GM12875 (cell line): ENCODE measurements at regions not wholly inside any gene's neighbourhood (a gene's known extent, or its start where the extent isn't known, plus 50 kb on each side); places are given as distances from the start of the nearest gene placed in this dataset.

ENCODE experiments used
- H3K4me3 ChIP-seq: one replicate; pipeline ENCODE4 v1.5.1; 2011; ENCODE audit warnings: low read depth, low read length, control low read depth
- TF ChIP-seq, protein P1 (sequence below): IDR thresholded peaks from 2 replicates; pipeline ENCODE4 v1.5.1; 2011; ENCODE audit warnings: low read depth, mild to moderate bottlenecking, control low read depth, inconsistent platforms, low read length, moderate library complexity, borderline replicate concordance; ENCODE audit not compliant: insufficient read depth

DNA sequence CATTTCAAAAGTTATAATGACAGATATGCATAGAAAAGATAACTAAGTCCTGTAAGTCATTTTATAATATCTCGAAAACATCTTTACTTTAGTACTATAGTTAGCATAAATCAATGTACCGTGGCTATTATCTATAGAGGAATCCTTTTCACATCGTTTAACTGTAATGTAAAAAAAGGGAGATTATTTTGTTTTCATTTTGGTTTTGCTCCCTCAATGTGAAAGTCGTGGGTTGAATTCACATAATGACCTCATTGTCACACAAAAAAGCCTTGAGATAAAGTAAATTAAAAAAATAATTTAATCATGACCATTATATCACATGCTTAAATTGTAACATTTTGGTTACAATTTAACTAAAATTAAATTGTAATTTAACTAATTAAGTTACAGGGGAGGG, 560.5 kb upstream of the POT1 start:
- no peak overlapping the region for H3K4me3 ChIP-seq
- TF ChIP-seq, protein P1, sequence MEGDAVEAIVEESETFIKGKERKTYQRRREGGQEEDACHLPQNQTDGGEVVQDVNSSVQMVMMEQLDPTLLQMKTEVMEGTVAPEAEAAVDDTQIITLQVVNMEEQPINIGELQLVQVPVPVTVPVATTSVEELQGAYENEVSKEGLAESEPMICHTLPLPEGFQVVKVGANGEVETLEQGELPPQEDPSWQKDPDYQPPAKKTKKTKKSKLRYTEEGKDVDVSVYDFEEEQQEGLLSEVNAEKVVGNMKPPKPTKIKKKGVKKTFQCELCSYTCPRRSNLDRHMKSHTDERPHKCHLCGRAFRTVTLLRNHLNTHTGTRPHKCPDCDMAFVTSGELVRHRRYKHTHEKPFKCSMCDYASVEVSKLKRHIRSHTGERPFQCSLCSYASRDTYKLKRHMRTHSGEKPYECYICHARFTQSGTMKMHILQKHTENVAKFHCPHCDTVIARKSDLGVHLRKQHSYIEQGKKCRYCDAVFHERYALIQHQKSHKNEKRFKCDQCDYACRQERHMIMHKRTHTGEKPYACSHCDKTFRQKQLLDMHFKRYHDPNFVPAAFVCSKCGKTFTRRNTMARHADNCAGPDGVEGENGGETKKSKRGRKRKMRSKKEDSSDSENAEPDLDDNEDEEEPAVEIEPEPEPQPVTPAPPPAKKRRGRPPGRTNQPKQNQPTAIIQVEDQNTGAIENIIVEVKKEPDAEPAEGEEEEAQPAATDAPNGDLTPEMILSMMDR, result no peak

DNA sequence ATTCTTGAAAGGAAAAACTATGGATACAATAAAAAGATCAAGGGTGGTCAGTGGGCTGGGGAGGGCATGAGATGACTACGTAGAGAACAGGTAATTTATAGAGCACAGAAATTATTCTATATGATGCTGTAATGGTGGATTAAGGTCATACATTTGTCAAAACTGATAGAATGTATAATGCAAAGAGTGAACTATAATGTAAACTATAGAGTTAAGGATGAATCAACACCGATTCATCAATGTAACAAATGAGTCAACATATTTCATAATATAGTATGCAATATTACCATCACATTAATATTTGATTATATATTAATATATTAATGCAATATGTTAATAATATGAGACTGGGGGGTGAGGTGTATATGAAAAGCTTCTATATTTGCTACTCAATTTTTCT, 555.6 kb upstream of the POT1 start:
- TF ChIP-seq, protein P1, result no peak
- no peak overlapping the region for H3K4me3 ChIP-seq

DNA sequence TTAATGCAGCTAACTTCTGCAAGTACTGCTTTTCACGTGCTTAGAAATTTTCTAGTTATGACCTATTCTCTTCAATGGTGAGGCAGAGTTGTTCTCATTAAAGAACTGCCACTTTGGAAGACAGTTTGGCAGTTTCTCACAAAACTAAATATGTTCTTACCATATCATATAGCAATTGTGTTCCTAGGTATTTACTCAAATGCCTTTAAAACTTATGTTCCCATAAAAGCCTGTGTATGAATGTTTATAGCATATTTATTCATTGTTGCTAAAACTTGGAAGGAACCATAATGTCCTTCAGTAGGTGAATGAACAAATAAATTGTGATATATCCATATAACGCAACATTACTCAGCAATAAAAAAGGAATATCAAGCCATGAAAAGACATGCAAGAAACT, 555.1 kb upstream of the POT1 start:
- TF ChIP-seq, protein P1, result no peak
- no peak overlapping the region for H3K4me3 ChIP-seq

DNA sequence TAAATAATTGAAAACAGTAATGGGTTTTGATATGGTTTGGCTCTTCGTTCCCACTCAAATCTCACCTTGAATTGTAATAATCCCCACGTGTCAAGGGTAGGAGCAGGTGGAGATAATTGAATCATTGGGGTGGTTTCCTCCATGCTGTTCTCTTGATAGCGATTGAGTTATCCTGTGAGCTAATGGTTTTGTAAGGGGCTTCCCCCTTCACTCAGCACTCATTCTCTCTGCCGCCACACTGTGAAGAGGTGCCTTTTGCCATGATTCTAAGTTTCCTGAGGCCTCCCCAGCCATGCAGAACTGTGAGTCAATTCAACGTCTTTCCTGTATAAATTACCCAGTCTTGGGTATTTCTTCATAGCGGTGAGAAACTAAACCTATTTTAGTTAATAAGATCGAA, 551.7 kb upstream of the POT1 start:
- TF ChIP-seq, protein P1, result no peak
- H3K4me3 ChIP-seq, result no peak overlapping the region

DNA sequence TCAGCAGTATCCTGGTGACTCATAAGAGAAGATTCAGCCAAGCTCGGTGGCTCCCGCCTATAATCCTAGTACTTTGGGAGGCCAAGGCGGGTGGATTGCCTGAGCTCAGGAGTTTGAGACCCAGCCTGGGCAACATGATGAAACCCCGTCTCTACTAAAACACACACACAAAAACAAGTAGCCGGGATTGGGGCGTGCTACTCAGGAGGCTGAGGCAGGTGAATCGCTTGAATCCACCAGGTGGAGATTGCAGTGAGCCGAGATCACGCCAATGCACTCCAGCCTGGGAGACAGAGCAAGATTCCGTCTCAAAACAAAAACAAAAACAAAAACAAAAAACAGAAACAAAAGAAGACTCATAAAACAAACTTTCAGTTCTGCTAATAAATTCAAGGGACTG, 551.1 kb upstream of the POT1 start:
- no peak overlapping the region for H3K4me3 ChIP-seq
- TF ChIP-seq, protein P1, result no peak

DNA sequence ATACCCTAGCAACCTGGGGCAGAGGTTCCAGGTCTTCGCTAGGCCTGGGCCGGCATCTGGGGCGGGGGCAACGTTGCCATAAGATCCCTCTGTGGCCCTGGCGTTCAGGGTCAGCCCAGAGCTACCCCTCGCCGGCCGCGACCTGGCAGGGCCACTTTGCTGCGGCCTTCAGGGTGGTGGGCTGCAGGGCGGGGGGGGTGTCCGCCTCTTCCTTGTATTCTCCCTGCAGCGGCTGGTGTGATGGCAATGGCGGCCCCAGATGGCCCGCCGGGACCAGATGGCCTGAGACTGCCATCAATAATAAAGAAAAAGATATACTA, 539.2 kb upstream of the POT1 start:
- TF ChIP-seq, protein P1, result no peak
- no peak overlapping the region for H3K4me3 ChIP-seq

DNA sequence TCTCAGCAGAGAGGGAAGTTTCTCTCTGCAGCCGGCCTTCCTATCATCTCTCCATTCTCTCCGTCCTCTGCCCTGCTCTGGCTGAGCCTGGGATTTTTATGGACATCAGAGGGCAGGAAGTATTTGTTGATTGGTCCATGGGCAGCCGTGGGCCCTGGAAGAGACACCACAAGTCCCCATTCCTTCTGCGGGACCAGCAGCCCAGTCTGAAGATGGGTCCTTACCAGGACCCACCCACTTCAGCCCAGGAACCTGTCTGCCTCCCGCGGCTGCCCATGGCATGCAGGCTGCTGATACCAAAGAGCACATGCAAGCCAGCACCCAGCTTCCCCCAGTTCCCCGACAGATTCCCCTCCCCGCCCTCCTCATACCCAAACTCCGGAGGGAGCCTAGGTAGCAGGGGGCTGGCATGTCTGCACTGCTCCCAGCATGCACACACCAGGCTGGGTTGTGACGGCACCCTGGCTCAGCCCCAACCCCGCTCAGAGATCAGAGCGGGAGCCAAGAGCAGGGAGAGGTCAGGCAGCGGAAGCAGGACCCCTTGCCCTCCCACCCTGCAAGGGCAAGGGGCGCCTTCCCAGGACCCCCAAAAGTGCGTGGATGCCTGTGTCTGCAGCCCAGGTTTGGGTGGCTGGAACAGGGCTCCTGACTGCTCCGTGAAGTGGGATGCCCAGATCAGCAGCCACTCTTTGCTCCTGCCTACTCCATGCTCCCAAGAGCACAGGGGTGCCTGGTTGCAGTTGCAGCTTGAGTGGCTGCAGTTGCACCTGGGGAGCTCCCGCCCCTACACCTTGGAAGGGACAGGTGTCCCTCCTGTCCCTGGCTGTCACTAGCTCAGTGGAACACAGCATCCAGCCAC, 538.6 kb upstream of the POT1 start:
- no peak overlapping the region for H3K4me3 ChIP-seq
- TF ChIP-seq, protein P1, result no peak
